Islet of Langerhans (tissue), 1 donor: ENCODE measurements at regions not wholly inside any gene's neighbourhood (a gene's known extent, or its start where the extent isn't known, plus 50 kb on each side); places are given as distances from the start of the nearest gene placed in this dataset.
"Not testable (repeated sequence)": the region's sequence is repeated elsewhere in the genome, so short reads cannot be mapped to it uniquely, and the experiment has no call there.

Experiments
- FAIRE-seq: peaks from one replicate; lab custom pipeline; 2011; peaks lifted over from hg19 to GRCh38; lab: Jason Lieb, UNC

- no peak for FAIRE-seq
These were observed 57.5 kb upstream of the GC start for GRCh38 chr4:71841336-71841735.

- FAIRE-seq: no peak
These were observed 63.4 kb upstream of the GC start for GRCh38 chr4:71847300-71847699.

GRCh38 chr4:71855944-71856343 lies 72.1 kb upstream of the GC start:
- FAIRE-seq: no peak

GRCh38 chr4:71857713-71858451 lies 74.0 kb upstream of the GC start:
- FAIRE-seq: no peak

GRCh38 chr4:71860643-71861042 lies 76.8 kb upstream of the GC start:
- no peak for FAIRE-seq

GRCh38 chr4:71862315-71862714 lies 78.4 kb upstream of the GC start:
- no peak for FAIRE-seq

- no peak for FAIRE-seq
These were observed 79.6 kb upstream of the GC start for GRCh38 chr4:71863457-71863856.

- FAIRE-seq: no peak
These were observed 80.5 kb upstream of the GC start for GRCh38 chr4:71864380-71864779.

GRCh38 chr4:71866212-71866885 lies 82.5 kb upstream of the GC start:
- FAIRE-seq: no peak

- no peak for FAIRE-seq
These were observed 83.7 kb upstream of the GC start for GRCh38 chr4:71867598-71867997.

GRCh38 chr4:71870456-71870855 lies 86.6 kb upstream of the GC start:
- no peak for FAIRE-seq

GRCh38 chr4:71872221-71872620 lies 88.3 kb upstream of the GC start:
- no peak for FAIRE-seq

GRCh38 chr4:71872767-71873415 lies 89.0 kb upstream of the GC start:
- no peak for FAIRE-seq

GRCh38 chr4:71878376-71878775 lies 94.5 kb upstream of the GC start:
- no peak for FAIRE-seq

- FAIRE-seq: no peak
These were observed 98.4 kb upstream of the GC start for GRCh38 chr4:71882113-71882841.

GRCh38 chr4:71900366-71900765 lies 116.5 kb upstream of the GC start:
- not testable (repeated sequence) for FAIRE-seq

GRCh38 chr4:71905594-71905993 lies 121.7 kb upstream of the GC start:
- FAIRE-seq: not testable (repeated sequence)

- FAIRE-seq: no peak
These were observed 122.2 kb upstream of the GC start for GRCh38 chr4:71906096-71906495.

- no peak for FAIRE-seq
These were observed 123.2 kb upstream of the GC start for GRCh38 chr4:71907071-71907470.

GRCh38 chr4:71907782-71908181 lies 123.9 kb upstream of the GC start:
- no peak for FAIRE-seq

GRCh38 chr4:71913275-71913674 lies 118.5 kb upstream of the NPFFR2 start:
- no peak for FAIRE-seq

- FAIRE-seq: no peak
These were observed 108.7 kb upstream of the NPFFR2 start for GRCh38 chr4:71923070-71923469.

GRCh38 chr4:71930459-71930858 lies 101.3 kb upstream of the NPFFR2 start:
- peak; percentile 13 for FAIRE-seq
